ENCODE measurements at regions not wholly inside any gene's neighbourhood (a gene's known extent, or its start where the extent isn't known, plus 50 kb on each side); places are given as distances from the start of the nearest gene placed in this dataset.
"Not testable (repeated sequence)": the region's sequence is repeated elsewhere in the genome, so short reads cannot be mapped to it uniquely, and the experiment has no call there.

- no peak for ATAC-seq
- no peaks in the 10 kb centered on the region for H3K4me1 ChIP-seq (ENCODE audit: control insufficient read depth, insufficient read depth, low read length)
- 0 out of 4 replicates have a peak, but pooled peaks cover 0 to 2% of the 10 kb centered on the region in 2 experiments for H3K27me3 ChIP-seq (replicated peaks in 1 of 2; ENCODE audit: control insufficient read depth in 2 of 2, insufficient read depth in 2 of 2, low read length in 1 of 2)
- CTCF ChIA-PET = no interaction called here
- RAD21 ChIA-PET (ENCODE audit: unreplicated experiment) = no interaction called here
- TF ChIP-seq SP1 (IDR thresholded peaks at IDR 0.05; ENCODE audit: low read depth, low read length) (no peak), ZNF274 (IDR thresholded peaks at IDR 0.05; ENCODE audit: insufficient read depth, insufficient read length) (no peak), USF1 (IDR thresholded peaks at IDR 0.05; ENCODE audit: borderline replicate concordance, extremely low read length, insufficient read depth, low read depth, low read length) (no peak), MTA2 (IDR thresholded peaks at IDR 0.05; ENCODE audit: low read depth) (no peak), SUPT20H (IDR thresholded peaks at IDR 0.05; ENCODE audit: borderline replicate concordance, control insufficient read depth, low read depth, low read length) (no peak)
- FAIRE-seq = no peak
- H4K20me1 ChIP-seq (ENCODE audit: control insufficient read depth, insufficient read depth) = no peaks in the 10 kb centered on the region
- H3K36me3 ChIP-seq (ENCODE audit: control insufficient read depth in 2 of 2, insufficient read depth in 2 of 2, low read length in 1 of 2) = no peaks in the 10 kb centered on the region
- no peak overlapping the region for H2AFZ ChIP-seq (ENCODE audit: control insufficient read depth, low read depth, low read length)
- H3K9me3 ChIP-seq (replicated peaks; ENCODE audit: control insufficient read depth, insufficient read depth, low read length) = no peaks in the 10 kb centered on the region
- H3K4me3 ChIP-seq = no peak overlapping the region
- no peaks in the 10 kb centered on the region for H3K79me2 ChIP-seq (ENCODE audit: control insufficient read depth, insufficient read depth, low read length)
- 15% methylated on average over 2 of the region's 2 CpGs for WGBS (ENCODE audit: insufficient coverage, insufficient replicate concordance, low lambda C conversion rate, missing lambda C conversion rate)
- BruUV-seq (replicated peaks) = no TSS peak
- H3K27ac ChIP-seq (ENCODE audit: control insufficient read depth, insufficient read depth) = no peak overlapping the region
- intact Hi-C loops (cut with micrococcal nuclease; ENCODE audit: unreplicated experiment) = no loop called here
- SMC1A ChIA-PET (ENCODE audit: uncharacterized antibody, unreplicated experiment) = no interaction called here
- POLR2A ChIA-PET = no interaction called here
- no peak overlapping the region for H3K9ac ChIP-seq (ENCODE audit: control insufficient read depth, insufficient read depth, low read length)
- H3K4me2 ChIP-seq (ENCODE audit: control insufficient read depth, insufficient read depth) = no peak overlapping the region
- DNase-seq (ENCODE audit: low read depth, low spot score) = no peak
- in situ Hi-C loops (cut with MboI) = no loop called here
These were observed 168.7 kb upstream of the TENM4 start for GRCh38 chr11:79609511-79609910.

- H3K9ac ChIP-seq (ENCODE audit: control insufficient read depth, insufficient read depth, low read length); H3K4me3 ChIP-seq; in situ Hi-C loops (cut with MboI); H3K27me3 ChIP-seq (replicated peaks in 1 of 2; ENCODE audit: control insufficient read depth in 2 of 2, insufficient read depth in 2 of 2, low read length in 1 of 2); H3K79me2 ChIP-seq (ENCODE audit: control insufficient read depth, insufficient read depth, low read length); H3K9me3 ChIP-seq (replicated peaks; ENCODE audit: control insufficient read depth, insufficient read depth, low read length); RAD21 ChIA-PET (ENCODE audit: unreplicated experiment); ATAC-seq; BruUV-seq (replicated peaks); H3K27ac ChIP-seq (ENCODE audit: control insufficient read depth, insufficient read depth); H3K4me1 ChIP-seq (ENCODE audit: control insufficient read depth, insufficient read depth, low read length); H2AFZ ChIP-seq (ENCODE audit: control insufficient read depth, low read depth, low read length); POLR2A ChIA-PET; H3K36me3 ChIP-seq (ENCODE audit: control insufficient read depth in 2 of 2, insufficient read depth in 2 of 2, low read length in 1 of 2); DNase-seq (ENCODE audit: low read depth, low spot score); H3K4me2 ChIP-seq (ENCODE audit: control insufficient read depth, insufficient read depth); intact Hi-C loops (cut with micrococcal nuclease; ENCODE audit: unreplicated experiment); CTCF ChIA-PET; H4K20me1 ChIP-seq (ENCODE audit: control insufficient read depth, insufficient read depth); FAIRE-seq; SMC1A ChIA-PET (ENCODE audit: uncharacterized antibody, unreplicated experiment): not testable (repeated sequence)
- WGBS (ENCODE audit: insufficient coverage, insufficient replicate concordance, low lambda C conversion rate, missing lambda C conversion rate) = 41% methylated on average over 3 of the region's 3 CpGs
These were observed 165.6 kb upstream of the TENM4 start for GRCh38 chr11:79606461-79606860.
